DOHH2 (cell line): ENCODE measurements at regions not wholly inside any gene's neighbourhood (a gene's known extent, or its start where the extent isn't known, plus 50 kb on each side); places are given as distances from the start of the nearest gene placed in this dataset.
"Not testable (repeated sequence)": the region's sequence is repeated elsewhere in the genome, so short reads cannot be mapped to it uniquely, and the experiment has no call there.

Source experiments
- H3F3A ChIP-seq: fragments of 200-600 bp; sonication (generic), shearing (Covaris generic); 2 replicates; pipeline ENCODE4 v1.6.0; 2016; ENCODE audit warnings: antibody characterized with exemption, mild to moderate bottlenecking; ENCODE audit not compliant: control insufficient read depth, insufficient read depth
- H3K27ac ChIP-seq: fragments of 200-600 bp; sonication (generic); 2 replicates; pipeline ENCODE4 v1.5.1; 2014; ENCODE audit warnings: low read depth, mild to moderate bottlenecking, low read length, moderate library complexity
- H3K27me3 ChIP-seq: fragments of 200-600 bp; sonication (generic); 2 replicates; pipeline ENCODE4 v1.6.1; 2014; ENCODE audit warnings: mild to moderate bottlenecking, low read length, mixed read lengths; ENCODE audit not compliant: control insufficient read depth
- H3K36me3 ChIP-seq: fragments of 200-600 bp; sonication (generic); 2 replicates; pipeline ENCODE4 v1.6.1; 2014; ENCODE audit warnings: mild to moderate bottlenecking, low read length, moderate library complexity, mixed read lengths; ENCODE audit not compliant: control insufficient read depth
- H3K4me1 ChIP-seq: fragments of 200-600 bp; sonication (generic); 2 replicates; pipeline ENCODE4 v1.6.1; 2014; ENCODE audit warnings: mild to moderate bottlenecking, low read length, mixed read lengths; ENCODE audit not compliant: control insufficient read depth
- H3K4me2 ChIP-seq: fragments of 200-600 bp; sonication (generic); 2 replicates; pipeline ENCODE4 v1.6.0; 2014; ENCODE audit warnings: mild to moderate bottlenecking, low read length, moderate library complexity
- H3K4me3 ChIP-seq: fragments of 200-600 bp; sonication (generic); 2 replicates; pipeline ENCODE4 v1.5.1; 2014; ENCODE audit warnings: mild to moderate bottlenecking, low read length, mixed read lengths
- H3K79me2 ChIP-seq: fragments of 200-600 bp; sonication (generic); 2 replicates; pipeline ENCODE4 v1.6.1; 2014; ENCODE audit warnings: mild to moderate bottlenecking, low read length, mixed read lengths; ENCODE audit not compliant: control insufficient read depth
- H3K9me2 ChIP-seq: fragments of 200-600 bp; sonication (generic); replicated peaks from 2 replicates; pipeline ENCODE4 v1.6.1; 2014; ENCODE audit warnings: mild to moderate bottlenecking, low read length, mixed read lengths; ENCODE audit not compliant: control insufficient read depth
- H3K9me3 ChIP-seq: fragments of 200-600 bp; sonication (generic); 2 replicates; pipeline ENCODE4 v1.6.1; 2014; ENCODE audit warnings: antibody characterized with exemption, low read length, mixed read lengths; ENCODE audit not compliant: control insufficient read depth, insufficient read depth
- H4K20me1 ChIP-seq: fragments of 200-600 bp; sonication (generic); 2 replicates; pipeline ENCODE4 v1.6.0; 2014; ENCODE audit warnings: low read depth, mild to moderate bottlenecking, antibody characterized with exemption, low read length, moderate library complexity; ENCODE audit not compliant: control insufficient read depth, insufficient read depth
- EZH2phosphoT487 ChIP-seq: fragments of 200-600 bp; sonication (generic); IDR thresholded peaks from 2 replicates; pipeline ENCODE4 v1.6.1; 2017; ENCODE audit warnings: borderline replicate concordance, mild to moderate bottlenecking, antibody characterized with exemption, low read length, moderate library complexity, mixed read lengths
- TF ChIP-seq, protein P1 (sequence below): fragments of 200-600 bp; sonication (generic); IDR thresholded peaks from one replicate; pipeline ENCODE4 v1.5.1; 2014; ENCODE audit warnings: antibody characterized with exemption, mild to moderate bottlenecking, low read depth, low read length; ENCODE audit not compliant: poor library complexity, severe bottlenecking

DNA sequence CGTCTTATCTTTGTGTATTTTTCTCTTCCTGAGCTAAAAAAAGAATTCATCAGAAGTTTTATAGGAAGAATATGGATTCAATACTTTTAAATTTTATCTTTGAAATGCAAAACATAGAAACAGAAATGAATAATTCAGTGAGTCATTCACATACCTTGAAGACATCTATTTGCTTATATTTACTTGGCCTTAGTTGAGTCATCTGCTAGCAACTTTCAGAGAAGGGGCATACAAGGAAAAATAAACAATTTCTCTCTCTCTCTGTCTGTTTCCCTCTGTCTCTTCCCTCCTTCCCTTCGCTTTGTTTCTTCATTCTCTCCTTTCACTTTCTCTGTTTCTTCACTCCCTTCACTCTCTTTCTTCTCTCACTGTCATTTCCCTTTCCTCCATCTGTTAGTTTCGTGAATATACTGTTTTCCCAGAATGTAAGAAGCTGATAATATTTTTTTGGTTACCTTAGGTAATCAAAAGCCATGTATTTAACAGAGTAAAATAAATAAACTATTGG is 477.2 kb downstream of the BRINP3 start:
- H3K4me2 ChIP-seq: no peak overlapping the region
- no peak overlapping the region for H3K27ac ChIP-seq

DNA sequence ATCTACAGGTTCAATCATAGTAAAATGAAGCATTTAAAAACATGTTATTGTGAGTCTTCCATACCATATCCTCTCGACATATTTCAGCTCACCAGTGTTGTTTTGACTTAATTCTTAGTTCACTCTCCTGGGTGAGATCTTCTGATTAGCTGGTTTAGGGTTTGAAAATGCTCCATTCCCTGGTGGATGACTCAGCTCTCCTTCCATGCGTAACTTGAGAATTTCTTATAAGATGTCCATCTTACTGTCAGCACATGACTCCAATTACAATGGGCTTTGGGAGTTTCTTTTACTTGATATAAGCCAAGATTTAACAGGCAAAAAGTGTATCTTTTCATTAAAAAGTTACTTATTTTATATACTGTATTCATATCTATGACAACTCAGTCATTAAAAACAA is 476.5 kb downstream of the BRINP3 start:
- Histone ChIP-seq H3K79me2 (no peaks in the 10 kb centered on the region), H3K36me3 (no peaks in the 10 kb centered on the region), H3K4me2 (no peak overlapping the region), H4K20me1 (no peaks in the 10 kb centered on the region), H3K4me1 (no peaks in the 10 kb centered on the region), H3K9me3 (no peaks in the 10 kb centered on the region), H3K27ac (no peak overlapping the region), H3K27me3 (no peaks in the 10 kb centered on the region), H3F3A (no peaks in the 10 kb centered on the region), H3K9me2 (no peaks in the 10 kb centered on the region), H3K4me3 (no peak overlapping the region)
- no peak for TF ChIP-seq EZH2phosphoT487
- TF ChIP-seq, protein P1, sequence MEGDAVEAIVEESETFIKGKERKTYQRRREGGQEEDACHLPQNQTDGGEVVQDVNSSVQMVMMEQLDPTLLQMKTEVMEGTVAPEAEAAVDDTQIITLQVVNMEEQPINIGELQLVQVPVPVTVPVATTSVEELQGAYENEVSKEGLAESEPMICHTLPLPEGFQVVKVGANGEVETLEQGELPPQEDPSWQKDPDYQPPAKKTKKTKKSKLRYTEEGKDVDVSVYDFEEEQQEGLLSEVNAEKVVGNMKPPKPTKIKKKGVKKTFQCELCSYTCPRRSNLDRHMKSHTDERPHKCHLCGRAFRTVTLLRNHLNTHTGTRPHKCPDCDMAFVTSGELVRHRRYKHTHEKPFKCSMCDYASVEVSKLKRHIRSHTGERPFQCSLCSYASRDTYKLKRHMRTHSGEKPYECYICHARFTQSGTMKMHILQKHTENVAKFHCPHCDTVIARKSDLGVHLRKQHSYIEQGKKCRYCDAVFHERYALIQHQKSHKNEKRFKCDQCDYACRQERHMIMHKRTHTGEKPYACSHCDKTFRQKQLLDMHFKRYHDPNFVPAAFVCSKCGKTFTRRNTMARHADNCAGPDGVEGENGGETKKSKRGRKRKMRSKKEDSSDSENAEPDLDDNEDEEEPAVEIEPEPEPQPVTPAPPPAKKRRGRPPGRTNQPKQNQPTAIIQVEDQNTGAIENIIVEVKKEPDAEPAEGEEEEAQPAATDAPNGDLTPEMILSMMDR: no peak

More for the DNA sequence above, 477.2 kb downstream of the BRINP3 start:
- H3K4me1 ChIP-seq: no peaks in the 10 kb centered on the region
- no peaks in the 10 kb centered on the region for H3K36me3 ChIP-seq
- H3K27me3 ChIP-seq: no peaks in the 10 kb centered on the region
- no peaks in the 10 kb centered on the region for H3K9me2 ChIP-seq
- H3K9me3 ChIP-seq: no peaks in the 10 kb centered on the region
- no peak for TF ChIP-seq EZH2phosphoT487
- TF ChIP-seq, protein P1: no peak
- no peak overlapping the region for H3K4me3 ChIP-seq
- no peaks in the 10 kb centered on the region for H4K20me1 ChIP-seq
- H3F3A ChIP-seq: no peaks in the 10 kb centered on the region
- H3K79me2 ChIP-seq: no peaks in the 10 kb centered on the region

DNA sequence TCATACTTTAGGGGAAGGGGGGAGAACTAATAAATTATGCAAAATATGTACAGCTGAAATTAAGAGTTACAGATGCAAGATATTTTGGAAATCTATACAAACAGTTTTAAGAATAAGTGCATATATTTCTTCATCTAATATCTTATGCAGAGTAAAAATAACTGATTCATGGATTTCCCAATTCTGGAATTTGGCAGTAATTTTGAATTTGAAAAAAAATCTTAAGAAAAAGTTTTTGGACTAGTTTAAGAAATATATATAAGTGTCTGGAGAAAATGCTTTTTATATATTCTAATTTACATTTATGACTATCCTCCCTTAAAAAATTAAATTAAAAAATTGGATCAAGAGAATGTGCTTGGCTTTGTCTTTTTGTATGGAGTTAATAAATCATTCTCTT is 474.3 kb downstream of the BRINP3 start:
- H3K4me1 ChIP-seq: no peaks in the 10 kb centered on the region
- TF ChIP-seq, protein P1: no peak
- no peak for TF ChIP-seq EZH2phosphoT487
- H3F3A ChIP-seq: no peaks in the 10 kb centered on the region

DNA sequence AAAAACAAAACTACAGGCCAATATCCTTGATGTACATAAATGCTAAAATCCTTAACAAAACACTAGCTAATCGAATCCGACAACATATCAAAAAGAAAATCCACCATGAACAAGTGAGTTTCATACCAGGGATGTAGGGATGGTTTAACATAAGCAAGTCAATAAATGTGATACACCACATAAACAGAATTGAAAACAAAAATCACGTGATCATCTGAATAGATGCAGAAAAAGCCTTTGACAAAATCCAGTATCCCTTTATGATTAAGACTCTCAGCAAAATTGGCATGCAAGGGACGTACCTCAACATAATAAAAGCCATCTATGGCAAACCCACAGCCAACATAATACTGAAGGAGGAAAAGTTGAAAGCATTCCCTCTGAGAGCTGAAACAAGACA is 466.1 kb downstream of the BRINP3 start:
- Histone ChIP-seq H3K9me2 (no peaks in the 10 kb centered on the region), H3K4me2 (no peak overlapping the region), H3K9me3 (no peaks in the 10 kb centered on the region), H4K20me1 (no peaks in the 10 kb centered on the region), H3K36me3 (no peaks in the 10 kb centered on the region), H3F3A (no peaks in the 10 kb centered on the region), H3K4me3 (no peak overlapping the region), H3K4me1 (no peaks in the 10 kb centered on the region), H3K27me3 (no peaks in the 10 kb centered on the region), H3K27ac (no peak overlapping the region), H3K79me2 (no peaks in the 10 kb centered on the region)
- no peak for TF ChIP-seq EZH2phosphoT487
- TF ChIP-seq, protein P1: no peak

More for the DNA sequence above, 474.3 kb downstream of the BRINP3 start:
- H3K36me3 ChIP-seq: no peaks in the 10 kb centered on the region
- no peaks in the 10 kb centered on the region for H4K20me1 ChIP-seq
- no peak overlapping the region for H3K4me2 ChIP-seq
- no peak overlapping the region for H3K27ac ChIP-seq
- no peak overlapping the region for H3K4me3 ChIP-seq
- no peaks in the 10 kb centered on the region for H3K27me3 ChIP-seq
- no peaks in the 10 kb centered on the region for H3K9me2 ChIP-seq
- no peaks in the 10 kb centered on the region for H3K9me3 ChIP-seq
- H3K79me2 ChIP-seq: no peaks in the 10 kb centered on the region

DNA sequence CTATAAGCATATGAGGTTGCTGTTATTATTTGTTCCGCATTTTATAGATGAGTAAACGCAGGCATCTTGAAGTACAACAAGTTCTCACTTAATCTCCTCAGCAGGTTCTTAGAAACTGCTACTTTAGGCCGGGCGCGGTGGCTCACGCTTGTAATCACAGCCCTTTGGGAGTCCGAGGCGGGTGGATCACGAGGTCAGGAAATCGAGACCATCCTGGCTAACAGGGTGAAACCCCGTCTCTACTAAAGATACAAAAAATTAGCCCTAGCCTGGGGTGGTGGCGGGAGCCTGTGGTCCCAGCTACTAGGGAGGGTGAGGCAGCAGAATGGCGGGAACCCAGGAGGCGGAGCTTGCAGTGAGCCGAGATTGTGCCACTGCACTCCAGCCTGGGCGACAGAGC is 458.5 kb downstream of the BRINP3 start:
- H3K9me2 ChIP-seq, H3K27ac ChIP-seq, H3K36me3 ChIP-seq, H3K4me2 ChIP-seq, H3K79me2 ChIP-seq, H4K20me1 ChIP-seq, H3F3A ChIP-seq, H3K4me1 ChIP-seq, H3K27me3 ChIP-seq, H3K4me3 ChIP-seq, H3K9me3 ChIP-seq: not testable (repeated sequence)
